Upper lobe of left lung (tissue), 4 donors: ENCODE measurements at regions not wholly inside any gene's neighbourhood (a gene's known extent, or its start where the extent isn't known, plus 50 kb on each side); places are given as distances from the start of the nearest gene placed in this dataset.

Experiments used
- CTCF ChIP-seq, 6 experiments: fragments of 450-650 bp in 4 of 6; fragments of 200-600 bp in 2 of 6; sonication (generic) in 2 of 6; IDR thresholded peaks; one replicate each; pipeline ENCODE4 v1.5.1; 2016 to 2019; ENCODE audit warnings: antibody characterized with exemption in 6 of 6
- POLR2A ChIP-seq, 4 donors: fragments of 450-650 bp; IDR thresholded peaks; one replicate each; pipeline ENCODE4 v1.5.1; 2016 to 2017; ENCODE audit warnings: antibody characterized with exemption in 4 of 4, mild to moderate bottlenecking in 2 of 4
- POLR2AphosphoS5 ChIP-seq, 2 donors: sonication (generic); formaldehyde crosslinking; IDR thresholded peaks; one replicate each; pipeline ENCODE4 v1.5.1; 2017; ENCODE audit warnings: antibody characterized with exemption in 2 of 2

- no peak for TF ChIP-seq CTCF (IDR thresholded peaks at IDR 0.05)
- no peak for TF ChIP-seq POLR2AphosphoS5 (IDR thresholded peaks at IDR 0.05)
- TF ChIP-seq POLR2A (IDR thresholded peaks at IDR 0.05), result no peak
Measured at GRCh38 chr3:173241727-173242126, 100.7 kb upstream of the SPATA16 start.
